OCI-M1 (cell line): ENCODE measurements at regions not wholly inside any gene's neighbourhood (a gene's known extent, or its start where the extent isn't known, plus 50 kb on each side); places are given as distances from the start of the nearest gene placed in this dataset.
"Not testable (repeated sequence)": the region's sequence is repeated elsewhere in the genome, so short reads cannot be mapped to it uniquely, and the experiment has no call there.

Source experiments
- DNase-seq: peaks from one replicate; lab custom pipeline; 2025; lab: John Stamatoyannopoulos, UW

DNA sequence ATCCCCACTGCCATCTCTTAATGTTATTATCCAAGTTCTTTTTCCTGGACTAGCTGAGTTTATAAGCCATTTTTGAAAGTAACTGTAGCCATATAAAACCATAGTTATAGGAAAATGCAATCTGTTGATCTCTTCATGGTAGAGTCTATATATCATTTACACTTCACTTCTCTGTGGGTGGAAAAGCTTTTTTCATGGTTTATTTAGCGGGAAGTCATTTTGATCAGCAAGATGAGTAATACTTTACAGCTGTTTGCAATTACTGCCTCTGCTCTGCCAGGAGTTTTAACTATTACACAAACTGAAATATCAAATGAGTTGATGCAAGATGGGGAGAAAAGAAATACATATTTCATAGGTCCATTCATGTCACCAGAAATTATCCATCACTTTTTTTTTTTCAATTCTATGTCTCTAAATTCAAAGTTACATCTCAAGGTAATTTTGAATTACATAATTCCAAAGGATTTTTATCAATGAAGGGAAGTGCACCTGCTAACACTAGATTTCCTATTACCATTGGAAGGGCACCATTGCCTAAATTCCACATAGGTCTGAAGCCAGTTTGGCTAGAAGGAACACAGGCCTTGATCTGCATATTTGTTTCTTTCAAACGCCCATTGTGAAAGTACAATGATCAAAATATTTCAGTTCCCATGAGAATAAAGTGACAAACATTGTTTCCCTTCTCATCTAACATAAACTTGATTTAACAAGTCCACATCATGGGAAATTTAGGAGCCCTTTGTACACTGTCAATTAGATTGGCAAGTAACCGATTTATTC lies 296.7 kb downstream of the ZNF326 start:
- DNase-seq = no peak

- no peak for DNase-seq
These were observed 287.9 kb downstream of the ZNF326 start for GRCh38 chr1:90282811-90283210.

DNA sequence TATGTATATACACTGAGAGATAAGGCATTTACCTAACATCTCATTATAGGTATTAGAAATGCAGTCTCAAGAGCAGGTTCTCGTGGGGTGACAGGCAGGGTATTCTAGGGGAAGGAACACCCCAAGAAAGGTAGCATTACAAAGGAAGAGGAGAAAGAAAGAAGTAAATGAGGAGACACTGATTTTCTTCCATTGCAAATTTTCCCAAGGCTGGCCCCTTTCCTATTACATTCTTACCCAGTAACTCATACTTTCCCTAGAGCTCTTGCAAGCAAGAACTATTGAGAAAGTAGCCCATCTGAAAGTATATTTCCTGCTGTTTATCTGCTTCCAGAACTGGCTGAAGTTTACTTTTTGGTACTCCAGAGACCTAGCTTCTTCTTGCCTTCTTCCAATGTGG lies 287.0 kb downstream of the ZNF326 start:
- DNase-seq = not testable (repeated sequence)

GRCh38 chr1:90277270-90277669 lies 282.4 kb downstream of the ZNF326 start:
- DNase-seq = no peak

GRCh38 chr1:90274376-90274775 lies 279.5 kb downstream of the ZNF326 start:
- no peak for DNase-seq

GRCh38 chr1:90273241-90273774 lies 278.4 kb downstream of the ZNF326 start:
- DNase-seq = no peak

DNA sequence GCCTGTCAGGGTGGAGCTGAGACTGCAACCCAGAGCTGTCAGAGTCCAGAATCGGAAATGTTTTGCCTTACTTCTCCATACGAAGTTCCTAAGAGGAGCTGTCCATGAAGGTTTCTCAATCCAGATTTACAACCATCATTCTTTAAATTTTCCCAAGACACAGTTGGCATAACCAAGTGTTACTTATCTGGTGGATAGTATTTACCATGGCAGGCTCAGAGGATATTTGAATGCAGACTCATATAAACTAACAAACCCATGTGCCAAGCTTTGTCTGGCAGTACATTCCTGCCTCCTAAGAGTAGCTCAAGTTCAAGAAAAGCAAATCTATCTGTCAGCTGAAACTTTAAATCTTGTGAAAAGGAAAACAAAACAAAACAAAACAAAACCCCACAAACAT lies 267.9 kb downstream of the ZNF326 start:
- DNase-seq = no peak

- DNase-seq = no peak
These were observed 267.4 kb downstream of the ZNF326 start for GRCh38 chr1:90262286-90262685.

- DNase-seq = no peak
These were observed 251.2 kb downstream of the ZNF326 start for GRCh38 chr1:90246069-90246468.

DNA sequence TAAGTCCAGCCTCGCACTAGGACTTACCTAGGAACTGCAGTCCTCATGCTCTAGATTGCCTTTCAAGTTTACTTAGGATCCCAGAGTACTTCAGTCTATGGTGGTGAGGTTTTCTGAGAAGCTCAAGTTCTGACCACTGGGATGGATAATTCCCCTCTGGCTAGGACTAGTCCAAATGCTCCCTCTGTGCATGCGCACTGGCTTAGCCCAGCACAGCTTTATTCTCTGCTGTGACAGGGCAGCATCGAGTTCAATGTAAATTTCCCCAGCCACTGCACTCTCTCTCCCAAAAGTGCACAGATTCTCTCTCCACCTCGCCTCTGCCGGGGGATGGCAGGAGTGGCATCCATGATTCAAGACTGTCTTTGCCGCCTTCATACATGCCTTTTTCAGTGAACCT lies 241.6 kb downstream of the ZNF326 start:
- no peak for DNase-seq

DNA sequence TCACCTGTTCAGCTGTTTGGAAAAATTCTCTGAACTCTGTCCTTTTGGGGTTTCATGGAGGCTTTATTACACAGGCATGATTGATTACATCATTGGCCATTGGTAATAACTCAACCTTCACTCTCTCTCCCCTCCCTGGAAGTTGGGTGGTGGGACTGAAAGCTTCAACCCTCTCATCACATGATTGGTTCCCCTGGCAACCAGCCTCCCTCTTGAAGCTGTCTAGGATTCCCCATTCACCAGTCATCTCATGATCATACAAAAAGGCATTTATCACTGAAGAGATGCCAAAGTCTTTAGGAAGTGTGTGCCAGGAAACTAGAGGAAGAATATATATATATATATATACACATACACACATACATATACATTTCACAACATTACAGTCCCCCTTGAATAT lies 228.5 kb downstream of the ZNF326 start:
- DNase-seq = no peak

DNA sequence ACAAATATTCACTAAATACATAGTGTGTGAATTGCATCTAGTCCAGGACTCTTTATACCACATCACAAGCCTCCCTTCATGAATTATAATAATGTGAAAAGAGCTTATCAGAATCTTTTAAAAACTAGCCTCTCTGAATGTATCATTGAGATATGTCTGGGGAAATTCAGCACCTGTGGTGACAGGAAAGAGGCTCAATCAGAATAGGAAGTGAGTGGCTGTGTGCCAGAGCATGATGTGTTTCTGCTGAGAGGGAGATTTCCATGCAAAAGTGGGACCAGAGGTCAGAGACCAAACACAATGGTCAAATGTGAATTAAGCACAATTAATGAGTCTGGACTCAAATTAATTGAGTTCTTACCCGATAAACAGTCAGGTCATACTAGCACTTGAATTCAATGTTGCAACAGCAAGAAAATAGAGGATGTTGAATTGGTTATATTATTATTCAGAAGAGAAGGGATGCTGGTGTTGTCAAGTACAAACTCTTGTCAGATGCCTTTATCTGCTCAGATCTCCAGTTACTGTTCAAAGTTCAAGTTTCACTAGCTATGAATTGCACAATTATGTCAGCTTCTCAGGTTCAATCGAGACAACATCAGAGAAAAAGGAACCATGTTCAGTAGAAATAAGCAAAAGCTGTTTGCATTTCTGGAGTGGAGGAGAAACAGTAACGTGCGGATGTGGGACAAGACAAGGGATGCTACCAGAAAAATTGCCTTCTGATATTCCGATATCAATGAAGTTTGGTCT lies 226.2 kb downstream of the ZNF326 start:
- no peak for DNase-seq

DNA sequence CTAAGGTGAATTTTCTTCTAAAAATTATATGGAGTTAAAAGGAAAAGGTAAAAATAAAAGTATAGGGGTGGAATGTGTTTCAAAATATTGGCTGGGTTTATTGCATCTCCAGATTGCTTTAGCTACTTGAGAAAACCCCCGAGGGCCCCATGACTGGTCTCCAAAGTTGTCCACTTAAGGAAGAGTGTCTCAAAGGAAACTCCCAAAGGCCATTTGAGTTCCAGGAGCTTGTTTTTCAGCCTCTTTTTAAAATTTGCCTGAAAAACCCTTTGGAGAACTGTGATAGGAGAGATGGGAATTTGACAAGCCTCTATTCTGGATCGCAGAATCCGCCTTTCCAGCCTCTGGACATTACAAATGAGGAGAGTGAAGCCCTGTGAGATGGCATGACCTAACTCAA lies 225.6 kb downstream of the ZNF326 start:
- DNase-seq = no peak

DNA sequence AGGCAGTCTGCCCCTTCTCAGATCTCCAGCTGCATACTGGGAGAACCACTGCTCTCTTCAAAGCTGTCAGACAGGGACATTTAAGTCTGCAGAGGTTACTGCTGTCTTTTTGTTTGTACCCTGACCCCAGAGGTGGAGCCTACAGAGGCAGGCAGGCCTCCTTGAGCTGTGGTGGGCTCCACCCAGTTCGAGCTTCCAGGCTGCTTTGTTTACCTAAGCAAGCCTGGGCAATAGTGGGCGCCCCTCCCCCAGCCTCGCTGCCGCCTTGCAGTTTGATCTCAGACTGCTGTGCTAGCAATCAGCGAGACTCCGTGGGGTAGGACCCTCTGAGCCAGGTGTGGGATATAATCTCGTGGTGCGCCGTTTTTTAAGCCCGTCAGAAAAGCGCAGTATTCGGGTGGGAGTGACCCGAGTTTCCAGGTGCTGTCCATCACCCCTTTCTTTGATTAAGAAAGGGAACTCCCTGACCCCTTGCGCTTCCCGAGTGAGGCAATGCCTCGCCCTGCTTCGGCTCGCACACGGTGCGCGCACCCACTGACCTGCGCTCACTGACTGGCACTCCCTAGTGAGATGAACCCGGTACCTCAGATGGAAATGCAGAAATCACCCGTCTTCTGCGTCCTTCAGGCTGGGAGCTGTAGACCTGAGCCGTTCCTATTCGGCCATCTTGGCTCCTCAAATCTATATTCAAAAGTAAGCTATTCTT lies 224.4 kb downstream of the ZNF326 start:
- DNase-seq = not testable (repeated sequence)

DNA sequence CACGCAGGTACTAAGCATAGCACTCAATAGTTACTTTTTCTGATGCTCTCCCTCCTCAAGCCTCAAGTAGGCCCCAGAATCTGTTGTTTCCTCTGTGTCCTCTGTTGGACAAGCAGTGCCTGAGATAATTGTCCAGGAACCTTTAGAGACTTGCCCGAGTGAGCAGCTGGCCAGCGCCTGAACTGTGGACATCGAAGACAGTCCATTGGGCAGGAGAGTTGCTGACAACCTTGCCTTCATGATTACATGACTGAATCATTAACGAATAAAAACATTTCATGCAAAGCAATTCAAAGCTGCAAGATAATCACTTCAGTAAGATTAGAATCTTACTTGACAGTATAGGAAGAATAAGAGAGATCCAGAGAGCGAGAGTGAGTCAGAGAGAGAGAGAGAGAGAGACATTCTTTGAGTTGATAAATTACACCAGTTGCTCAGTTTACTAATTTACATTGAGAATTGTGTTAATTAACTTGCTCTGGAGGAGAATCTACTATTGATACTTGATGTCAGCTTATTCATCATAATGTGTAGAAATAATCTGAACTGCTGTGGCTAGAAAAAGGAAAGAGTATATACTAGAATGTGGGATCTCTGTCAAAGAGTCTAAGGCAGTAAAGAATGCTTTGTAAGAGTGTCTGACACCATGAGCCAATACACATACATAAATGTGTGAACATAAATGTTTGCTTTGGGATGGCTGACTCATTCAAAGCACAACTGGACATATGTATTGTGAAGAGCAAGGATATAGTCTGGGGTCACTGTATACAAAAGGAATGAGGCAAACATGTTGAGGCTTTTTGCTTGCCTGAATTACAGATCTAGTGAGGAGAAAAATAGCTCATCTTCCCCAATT lies 216.0 kb downstream of the ZNF326 start:
- DNase-seq = no peak

DNA sequence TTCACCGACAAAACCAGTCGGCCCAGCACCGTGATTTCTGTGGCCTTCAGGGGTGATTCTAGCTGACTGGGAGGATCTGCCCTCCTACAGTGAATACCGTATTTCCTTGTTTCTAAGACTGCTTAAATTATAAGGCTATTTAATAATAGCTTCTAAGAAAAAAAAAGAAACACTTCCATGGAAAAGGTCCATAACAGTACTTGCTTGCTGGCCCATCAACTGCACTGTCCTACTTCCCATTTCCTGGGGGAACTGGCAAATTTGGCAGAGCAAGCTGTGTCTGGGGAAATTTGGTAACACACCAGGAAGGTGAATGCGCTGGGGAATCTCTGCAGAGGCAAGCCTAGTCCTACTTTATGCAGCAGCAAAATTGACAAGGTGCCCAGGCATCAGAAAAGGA lies 214.0 kb downstream of the ZNF326 start:
- DNase-seq = no peak

DNA sequence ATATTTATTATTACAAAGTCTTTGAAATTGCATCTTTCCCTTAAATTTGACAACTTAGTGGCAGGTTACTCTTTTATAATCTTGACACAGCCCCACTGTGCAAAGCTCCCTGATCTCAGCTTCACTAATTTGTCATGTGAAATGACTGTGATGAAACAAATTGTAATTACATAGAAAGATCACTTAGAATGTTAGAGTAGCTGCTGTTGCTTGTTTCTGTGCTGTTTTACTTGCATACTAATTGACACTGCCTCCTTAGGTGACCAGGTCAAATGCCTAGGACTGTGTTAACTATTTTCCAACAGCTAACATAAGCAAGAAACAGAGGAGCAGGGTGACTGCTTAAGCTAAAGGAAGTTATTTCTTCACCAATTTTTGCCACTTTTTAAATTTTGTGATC lies 211.3 kb downstream of the ZNF326 start:
- no peak for DNase-seq

DNA sequence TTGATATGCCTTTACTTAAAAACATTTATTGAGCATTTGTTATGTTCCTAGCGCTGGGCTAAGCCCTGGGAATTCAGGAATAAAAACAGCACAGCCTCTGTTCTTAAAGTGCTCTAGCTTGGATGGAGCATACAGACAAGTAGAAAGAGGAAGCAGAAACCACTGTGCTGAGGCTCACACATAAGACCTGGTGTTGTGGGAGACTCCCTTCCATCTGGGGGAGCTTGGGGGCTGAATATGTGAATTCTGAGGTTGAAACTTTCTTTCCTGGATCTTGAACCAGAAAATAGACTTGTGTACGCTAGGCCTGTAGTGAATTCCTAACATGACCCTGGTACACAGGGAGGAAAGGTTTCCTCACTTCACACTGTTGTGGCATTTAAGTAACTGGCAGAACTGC lies 209.9 kb downstream of the ZNF326 start:
- peak; percentile 3 for DNase-seq

DNA sequence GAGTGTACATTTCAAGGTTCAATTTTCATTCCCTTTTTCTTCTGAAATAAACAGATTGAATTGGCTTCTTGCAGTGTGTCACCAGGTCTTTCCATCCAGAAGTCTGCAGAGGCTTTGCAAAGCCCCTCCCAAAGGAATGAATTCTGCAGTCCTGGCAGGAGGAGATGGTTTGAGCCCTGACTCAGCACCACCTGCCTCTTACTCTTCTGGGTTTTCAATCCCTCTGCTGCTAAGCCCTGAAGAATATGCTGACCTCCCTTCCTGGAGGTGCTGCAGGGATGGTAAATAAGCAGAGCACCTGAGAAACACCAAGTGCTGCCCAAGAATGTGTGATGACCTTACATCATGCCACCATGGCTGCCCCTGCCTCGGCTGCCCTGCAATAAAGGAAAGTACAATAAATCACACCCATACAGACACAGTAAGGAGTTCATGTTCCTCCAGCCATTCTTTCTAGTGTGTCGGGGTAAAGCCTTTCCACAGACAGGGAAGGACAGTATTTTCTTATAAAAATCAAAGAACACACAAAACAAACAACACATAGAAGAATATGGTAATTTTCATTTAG lies 209.2 kb downstream of the ZNF326 start:
- DNase-seq = no peak

DNA sequence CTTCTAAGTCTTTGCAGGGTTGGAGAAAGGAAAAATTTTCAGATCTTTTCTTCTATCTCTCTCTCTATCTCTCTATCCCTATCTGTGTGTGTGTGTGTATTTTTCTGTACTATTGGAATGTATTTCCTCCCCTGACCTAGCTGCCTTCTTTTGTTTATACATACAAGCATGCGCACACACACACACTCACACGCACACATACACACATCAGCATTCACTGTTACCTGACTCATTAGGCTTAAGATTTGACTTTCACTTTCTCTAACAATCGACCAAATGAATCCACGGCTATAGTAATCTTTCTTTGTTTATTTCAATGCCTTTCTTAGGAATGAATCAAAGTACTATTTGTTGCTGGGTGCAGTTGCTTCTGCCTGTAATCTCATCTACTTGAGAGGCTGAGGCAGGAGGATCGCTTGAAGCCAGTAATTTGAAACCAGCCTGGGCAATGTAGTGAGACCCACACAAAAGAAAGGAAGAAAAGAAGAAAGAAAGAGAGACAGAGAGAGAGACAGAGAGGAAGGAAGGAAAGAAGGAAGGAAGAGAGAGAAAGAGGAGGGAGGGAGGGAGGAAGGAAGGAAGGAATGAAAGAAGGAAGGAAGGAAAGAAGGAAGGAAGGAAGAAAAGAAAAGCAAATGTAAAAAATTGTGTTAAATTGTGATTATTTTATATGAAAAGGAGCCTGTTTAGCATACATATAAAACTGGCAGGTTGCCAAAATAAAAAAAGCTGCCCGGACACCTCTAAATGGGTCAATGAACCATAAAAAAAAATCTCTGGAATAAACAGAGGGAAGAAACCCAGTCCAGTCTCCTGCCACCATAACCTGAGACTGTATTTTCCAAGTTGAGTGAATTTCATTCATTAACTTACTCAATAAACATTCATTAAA lies 206.8 kb downstream of the ZNF326 start:
- DNase-seq = peak; percentile 31
